ENCODE measurements at regions not wholly inside any gene's neighbourhood (a gene's known extent, or its start where the extent isn't known, plus 50 kb on each side); places are given as distances from the start of the nearest gene placed in this dataset.

- Mint-ChIP-seq H3K27me3 (ENCODE audit: low read depth in 3 of 3) (peaks cover 0 to 2% (median 0%) of the 10 kb centered on the region in 3 donors), H3K36me3 (no peaks in the 10 kb centered on the region), H3K4me1 (no peaks in the 10 kb centered on the region), H3K27ac (no peak overlapping the region), H3K4me3 (no peak overlapping the region), H3K9me3 (no peaks in the 10 kb centered on the region)
- no peak for DNase-seq
These were observed 50.1 kb upstream of the ZNF608 start for GRCh38 chr5:124796495-124796894.

DNA sequence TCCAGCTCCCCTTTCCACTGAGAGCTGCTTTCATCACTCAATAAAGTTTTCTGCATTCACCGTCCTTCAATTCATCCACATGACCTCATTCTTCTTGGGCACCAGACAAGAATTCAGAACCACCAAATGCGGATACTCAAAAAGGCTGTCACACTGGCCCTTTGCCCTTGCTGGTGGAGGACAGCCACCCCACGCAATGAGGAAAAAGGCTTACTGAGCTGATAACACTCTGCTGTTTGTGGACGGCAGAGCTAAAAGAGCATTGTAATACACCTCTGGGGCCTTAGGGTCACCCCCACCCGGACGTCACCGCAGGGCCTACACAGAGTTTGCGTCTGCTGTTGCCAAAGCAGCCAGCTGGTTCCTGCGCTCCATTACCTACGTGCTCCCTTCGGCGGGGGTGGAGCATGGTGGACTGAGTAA, 51.2 kb upstream of the ZNF608 start:
- no peak for DNase-seq
- Mint-ChIP-seq H3K4me1 (no peaks in the 10 kb centered on the region), H3K4me3 (no peak overlapping the region), H3K27me3 (ENCODE audit: low read depth in 3 of 3) (peaks cover 0 to 2% (median 0%) of the 10 kb centered on the region in 3 donors), H3K27ac (no peak overlapping the region), H3K36me3 (peaks cover 0 to 4% (median 0%) of the 10 kb centered on the region in 3 donors), H3K9me3 (no peaks in the 10 kb centered on the region)

DNA sequence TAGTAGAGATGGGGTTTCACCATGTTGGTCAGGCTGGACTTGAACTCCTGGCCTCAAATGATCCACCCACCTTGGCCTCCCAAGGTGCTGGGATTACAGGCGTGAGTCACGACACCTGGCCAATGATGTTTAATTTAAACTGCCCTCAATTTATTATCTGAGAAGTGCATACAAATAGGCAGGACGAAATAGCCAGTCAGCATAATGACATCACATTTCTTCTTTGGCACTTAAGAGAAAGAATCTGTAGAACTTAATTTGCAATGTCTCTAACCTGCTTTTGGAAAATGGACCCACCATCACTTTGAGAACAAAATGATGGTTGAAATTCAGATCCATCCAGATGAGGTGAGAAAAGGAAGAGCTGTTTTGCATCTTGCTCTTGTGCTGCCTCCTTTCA, 52.5 kb upstream of the ZNF608 start:
- Mint-ChIP-seq H3K4me3 (no peak overlapping the region), H3K36me3 (peaks cover 0 to 4% (median 0%) of the 10 kb centered on the region in 3 donors), H3K27me3 (ENCODE audit: low read depth in 3 of 3) (peaks cover 0 to 2% (median 0%) of the 10 kb centered on the region in 3 donors), H3K4me1 (no peaks in the 10 kb centered on the region), H3K27ac (no peak overlapping the region), H3K9me3 (no peaks in the 10 kb centered on the region)
- DNase-seq = no peak

GRCh38 chr5:124801551-124801950, 55.1 kb upstream of the ZNF608 start:
- DNase-seq = no peak
- Mint-ChIP-seq H3K4me1 (no peaks in the 10 kb centered on the region), H3K9me3 (no peaks in the 10 kb centered on the region), H3K36me3 (peaks cover 0 to 4% (median 3%) of the 10 kb centered on the region in 3 donors), H3K4me3 (no peak overlapping the region), H3K27ac (no peak overlapping the region), H3K27me3 (ENCODE audit: low read depth in 3 of 3) (peaks cover 0 to 2% (median 0%) of the 10 kb centered on the region in 3 donors)

DNA sequence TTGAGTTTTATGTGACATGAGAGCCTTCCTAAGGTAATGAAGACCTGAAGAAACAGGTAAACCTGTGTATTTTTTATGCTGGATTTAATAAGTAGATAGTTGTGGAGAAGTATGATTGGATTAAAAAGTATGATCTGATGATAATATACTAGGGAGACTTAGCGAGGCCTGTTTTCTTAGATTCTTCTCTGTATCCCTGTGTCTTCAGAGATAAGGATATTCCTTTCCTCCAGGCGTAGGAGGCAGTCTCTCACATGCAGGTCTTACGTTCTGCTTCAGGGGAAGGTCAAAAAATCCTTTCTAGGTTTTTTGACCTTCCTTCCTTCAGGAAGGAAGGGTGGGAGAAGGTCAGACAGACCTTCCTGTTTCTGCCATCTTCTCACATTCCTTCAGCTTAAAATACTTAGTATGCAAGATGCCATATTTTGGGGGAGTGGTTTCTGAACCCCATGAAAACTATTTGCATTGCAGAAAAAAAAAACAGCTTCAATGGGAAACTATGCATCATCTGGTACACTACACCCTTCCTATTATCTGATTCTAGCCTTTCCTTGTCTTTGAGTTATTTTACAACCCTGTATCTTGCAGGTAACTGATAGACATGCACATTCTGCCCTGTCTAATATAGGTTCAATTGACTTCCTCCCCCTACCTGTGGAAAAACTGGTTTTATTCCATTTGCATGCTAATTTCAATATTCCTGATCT, 57.3 kb upstream of the ZNF608 start:
- DNase-seq = no peak
- no peak overlapping the region for H3K27ac Mint-ChIP-seq
- H3K4me3 Mint-ChIP-seq = no peak overlapping the region
- no peaks in the 10 kb centered on the region for H3K4me1 Mint-ChIP-seq
- peaks cover 0 to 2% (median 0%) of the 10 kb centered on the region in 3 donors for H3K27me3 Mint-ChIP-seq (ENCODE audit: low read depth in 3 of 3)
- H3K36me3 Mint-ChIP-seq = peaks cover 0 to 4% (median 3%) of the 10 kb centered on the region in 3 donors
- no peaks in the 10 kb centered on the region for H3K9me3 Mint-ChIP-seq

DNA sequence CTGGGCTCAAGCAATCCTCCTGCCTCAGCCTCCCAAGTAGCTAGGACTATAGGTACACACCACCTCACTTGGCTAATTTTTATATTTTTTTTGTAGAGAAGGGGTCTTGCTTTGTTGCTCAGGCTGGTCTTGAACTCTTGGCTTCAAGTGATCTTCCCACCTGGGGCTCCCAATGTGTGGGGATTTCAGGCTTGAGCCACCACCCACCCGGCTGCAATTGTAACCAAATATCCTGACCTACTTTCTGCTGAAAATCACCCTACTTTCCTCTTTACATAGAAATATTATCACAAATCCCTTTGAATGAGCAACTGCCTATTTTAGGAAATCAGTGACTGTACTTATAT, 59.6 kb upstream of the ZNF608 start:
- H3K27ac Mint-ChIP-seq = no peak overlapping the region
- peaks cover 0 to 4% (median 0%) of the 10 kb centered on the region in 3 donors for H3K27me3 Mint-ChIP-seq (ENCODE audit: low read depth in 3 of 3)
- H3K36me3 Mint-ChIP-seq = peaks cover 0 to 4% (median 3%) of the 10 kb centered on the region in 3 donors
- DNase-seq = no peak
- H3K4me3 Mint-ChIP-seq = no peak overlapping the region
- no peaks in the 10 kb centered on the region for H3K4me1 Mint-ChIP-seq
- no peaks in the 10 kb centered on the region for H3K9me3 Mint-ChIP-seq

DNA sequence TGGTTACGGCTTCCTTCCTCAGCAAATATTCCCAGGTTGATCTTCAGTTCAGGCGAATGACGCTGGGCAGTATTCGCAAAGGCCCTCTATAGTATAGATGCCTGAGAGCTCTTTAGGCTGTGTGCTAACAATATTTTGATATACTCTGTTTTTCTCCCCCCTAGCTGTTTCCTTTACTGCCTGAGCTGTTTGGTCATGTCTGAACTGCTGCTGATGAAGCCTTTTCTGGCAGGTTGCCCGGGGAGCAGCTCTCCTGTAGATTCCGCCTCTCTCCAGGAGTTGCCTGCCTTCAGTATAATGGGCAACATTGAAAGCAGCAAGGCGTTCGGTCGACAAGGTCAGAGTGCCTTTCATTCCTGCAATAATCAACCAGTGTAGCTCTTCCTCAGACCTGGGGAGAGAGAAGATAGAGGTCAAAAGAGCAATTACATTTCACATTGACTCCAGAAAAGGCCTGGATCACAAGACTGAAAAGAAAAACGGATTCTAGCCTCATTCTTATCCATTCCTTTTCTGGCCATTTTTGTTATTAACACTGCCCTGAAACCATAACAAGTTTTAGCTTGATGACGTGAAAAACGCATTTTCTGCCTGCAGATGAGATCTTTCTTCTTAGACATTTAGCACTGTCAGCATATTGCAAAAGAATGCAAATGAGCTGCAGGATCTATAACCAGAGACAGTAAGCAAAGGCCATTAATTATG, 60.1 kb upstream of the ZNF608 start:
- H3K27me3 Mint-ChIP-seq (ENCODE audit: low read depth in 3 of 3) = peaks cover 0 to 4% (median 0%) of the 10 kb centered on the region in 3 donors
- no peaks in the 10 kb centered on the region for H3K9me3 Mint-ChIP-seq
- H3K27ac Mint-ChIP-seq = no peak overlapping the region
- H3K4me1 Mint-ChIP-seq = no peaks in the 10 kb centered on the region
- no peak overlapping the region for H3K4me3 Mint-ChIP-seq
- no peak for DNase-seq
- H3K36me3 Mint-ChIP-seq = peaks cover 0 to 4% (median 3%) of the 10 kb centered on the region in 3 donors

DNA sequence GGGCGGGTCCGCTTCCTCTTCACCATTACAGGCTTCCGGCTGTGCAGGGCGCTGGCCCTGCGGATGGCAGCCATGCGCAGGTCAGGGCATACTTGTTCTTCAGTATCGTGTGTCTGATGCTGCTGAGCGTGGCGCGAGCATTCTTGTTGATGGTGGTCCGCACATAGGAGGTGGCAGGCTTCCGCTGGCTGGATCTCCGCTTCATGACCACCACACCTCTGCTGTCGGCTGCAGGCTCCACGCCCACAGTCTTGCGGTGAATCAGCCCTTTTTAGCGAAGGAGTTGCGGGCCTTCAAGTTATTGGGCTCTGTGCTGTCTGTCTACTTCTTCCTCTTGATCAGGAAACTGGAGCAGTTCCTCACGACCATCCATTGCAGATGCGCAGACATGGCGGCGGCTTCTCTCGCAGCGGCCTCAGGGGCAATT, 62.4 kb upstream of the ZNF608 start:
- no peak for DNase-seq
- Mint-ChIP-seq H3K27me3 (ENCODE audit: low read depth in 3 of 3) (peaks cover 0 to 7% (median 0%) of the 10 kb centered on the region in 3 donors), H3K4me1 (no peaks in the 10 kb centered on the region), H3K27ac (no peak overlapping the region), H3K9me3 (no peaks in the 10 kb centered on the region), H3K4me3 (no peak overlapping the region), H3K36me3 (peaks cover 0 to 6% (median 0%) of the 10 kb centered on the region in 3 donors)

GRCh38 chr5:124810396-124811006, 64.1 kb upstream of the ZNF608 start:
- Mint-ChIP-seq H3K9me3 (no peaks in the 10 kb centered on the region), H3K27me3 (ENCODE audit: low read depth in 3 of 3) (peaks cover 0 to 7% (median 0%) of the 10 kb centered on the region in 3 donors), H3K36me3 (peaks cover 0 to 3% (median 0%) of the 10 kb centered on the region in 3 donors), H3K4me1 (no peaks in the 10 kb centered on the region), H3K27ac (no peak overlapping the region), H3K4me3 (no peak overlapping the region)
- no peak for DNase-seq

DNA sequence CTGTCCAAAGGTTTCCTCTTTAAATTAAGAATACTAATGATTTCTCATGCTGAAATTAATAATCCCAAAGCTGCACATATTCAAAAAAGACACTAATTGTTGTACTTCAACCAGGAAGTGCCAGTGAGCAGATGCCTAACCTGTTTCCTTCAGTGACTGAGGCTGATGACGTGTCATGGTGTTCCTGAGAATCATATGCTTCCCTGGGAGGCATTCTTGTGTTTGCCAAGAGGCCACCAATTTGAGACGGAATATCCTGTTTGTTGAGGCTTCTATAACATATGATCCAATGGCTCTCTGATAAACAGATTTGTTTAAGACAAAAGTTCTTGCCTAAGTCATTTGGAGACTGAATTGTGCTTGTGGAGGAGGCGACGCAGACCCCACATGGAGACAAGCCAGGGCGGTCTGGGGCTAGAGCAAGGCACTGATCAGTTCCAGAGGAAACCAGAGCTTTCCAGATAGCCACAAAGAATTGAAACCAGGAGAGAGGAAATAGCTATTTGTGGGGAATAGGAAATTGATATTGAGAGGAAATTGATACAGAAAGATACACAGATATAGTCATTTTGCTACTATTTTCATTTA, 66.4 kb upstream of the ZNF608 start:
- no peaks in the 10 kb centered on the region for H3K9me3 Mint-ChIP-seq
- no peak overlapping the region for H3K4me3 Mint-ChIP-seq

GRCh38 chr5:124816381-124816780, 69.9 kb upstream of the ZNF608 start:
- Mint-ChIP-seq H3K36me3 (peaks cover 0 to 3% (median 0%) of the 10 kb centered on the region in 3 donors), H3K27me3 (ENCODE audit: low read depth in 3 of 3) (peaks cover 0 to 2% (median 0%) of the 10 kb centered on the region in 3 donors), H3K4me1 (no peaks in the 10 kb centered on the region), H3K4me3 (no peak overlapping the region), H3K9me3 (peaks cover 0 to 3% (median 0%) of the 10 kb centered on the region in 6 donors), H3K27ac (no peak overlapping the region)
- no peak for DNase-seq

More for the DNA sequence above, 66.4 kb upstream of the ZNF608 start:
- peaks cover 0 to 7% (median 0%) of the 10 kb centered on the region in 3 donors for H3K27me3 Mint-ChIP-seq (ENCODE audit: low read depth in 3 of 3)
- peaks cover 0 to 3% (median 0%) of the 10 kb centered on the region in 3 donors for H3K36me3 Mint-ChIP-seq
- H3K4me1 Mint-ChIP-seq = no peaks in the 10 kb centered on the region
- no peak overlapping the region for H3K27ac Mint-ChIP-seq
- no peak for DNase-seq

GRCh38 chr5:124819201-124819600, 72.8 kb upstream of the ZNF608 start:
- Mint-ChIP-seq H3K27me3 (ENCODE audit: low read depth in 3 of 3) (peaks cover 0 to 2% (median 2%) of the 10 kb centered on the region in 3 donors), H3K36me3 (no peaks in the 10 kb centered on the region), H3K9me3 (peaks cover 0 to 3% (median 0%) of the 10 kb centered on the region in 6 donors), H3K4me3 (no peak overlapping the region), H3K4me1 (no peaks in the 10 kb centered on the region), H3K27ac (no peak overlapping the region)
- no peak for DNase-seq

DNA sequence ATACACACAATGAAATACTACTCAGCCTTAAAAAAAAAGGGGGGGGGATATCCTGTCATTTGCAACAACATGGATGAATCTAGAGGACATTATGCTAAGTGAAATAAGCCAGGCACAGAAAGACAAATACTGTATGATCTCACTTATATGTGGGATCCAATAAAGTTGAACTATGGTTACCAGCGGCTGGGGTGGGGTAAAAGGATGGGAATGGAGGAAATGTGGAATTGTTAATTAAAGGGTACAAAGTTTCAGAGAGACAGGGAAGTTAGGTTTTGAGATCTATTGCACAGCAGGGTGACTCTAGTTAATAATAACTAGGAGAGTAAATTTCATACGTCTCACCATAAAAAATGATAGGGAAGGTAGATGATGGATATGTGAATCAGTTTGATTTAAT, 76.2 kb upstream of the ZNF608 start:
- Mint-ChIP-seq H3K36me3 (no peaks in the 10 kb centered on the region), H3K9me3 (peaks cover 0 to 3% (median 0%) of the 10 kb centered on the region in 6 donors), H3K4me3 (no peak overlapping the region), H3K27ac (no peak overlapping the region), H3K27me3 (ENCODE audit: low read depth in 3 of 3) (peaks cover 0 to 2% (median 2%) of the 10 kb centered on the region in 3 donors), H3K4me1 (no peaks in the 10 kb centered on the region)
- no peak for DNase-seq

GRCh38 chr5:124823380-124823779, 76.9 kb upstream of the ZNF608 start:
- Mint-ChIP-seq H3K27me3 (ENCODE audit: low read depth in 3 of 3) (peaks cover 0 to 2% (median 2%) of the 10 kb centered on the region in 3 donors), H3K36me3 (no peaks in the 10 kb centered on the region), H3K4me3 (no peak overlapping the region), H3K27ac (no peak overlapping the region), H3K4me1 (no peaks in the 10 kb centered on the region), H3K9me3 (peaks cover 0 to 3% (median 0%) of the 10 kb centered on the region in 6 donors)
- DNase-seq = no peak
